ENCODE measurements at regions not wholly inside any gene's neighbourhood (a gene's known extent, or its start where the extent isn't known, plus 50 kb on each side); places are given as distances from the start of the nearest gene placed in this dataset.

GRCh38 chr5:29150840-29151239 is 2042.6 kb upstream of the CDH6 start:
- no peak overlapping the region for H3K27ac ChIP-seq (ENCODE audit: low read depth in 2 of 2, low read length in 2 of 2)
- no peak overlapping the region for H3K4me3 ChIP-seq (ENCODE audit: low read length in 3 of 3)
- intact Hi-C loops (cut with DNase I): no loop called here
- no peak for FAIRE-seq
- no peaks in the 10 kb centered on the region for H3K36me3 ChIP-seq (ENCODE audit: control insufficient read depth in 2 of 3, insufficient read depth in 3 of 3, low read length in 3 of 3)
- no peak for DNase-seq
- TF ChIP-seq CTCF (IDR thresholded peaks at IDR 0.05; ENCODE audit: borderline replicate concordance, extremely low read depth, insufficient read depth): no peak
- H3K9ac ChIP-seq (ENCODE audit: low read length in 3 of 3): no peak overlapping the region
- no peaks in the 10 kb centered on the region for H3K27me3 ChIP-seq (ENCODE audit: control insufficient read depth, insufficient read depth, low read length)
- H3K4me1 ChIP-seq (ENCODE audit: control insufficient read depth in 2 of 3, insufficient read depth in 2 of 3, low read depth in 1 of 3, low read length in 3 of 3): no peaks in the 10 kb centered on the region
- H3K9me3 ChIP-seq (ENCODE audit: control insufficient read depth in 2 of 3, insufficient read depth in 1 of 3, low read length in 3 of 3): no peaks in the 10 kb centered on the region

GRCh38 chr5:29148581-29148980 is 2044.9 kb upstream of the CDH6 start:
- no peak for TF ChIP-seq CTCF (IDR thresholded peaks at IDR 0.05; ENCODE audit: borderline replicate concordance, extremely low read depth, insufficient read depth)
- H3K27ac ChIP-seq (ENCODE audit: low read depth in 2 of 2, low read length in 2 of 2): no peak overlapping the region
- H3K4me1 ChIP-seq (ENCODE audit: control insufficient read depth in 2 of 3, insufficient read depth in 2 of 3, low read depth in 1 of 3, low read length in 3 of 3): no peaks in the 10 kb centered on the region
- DNase-seq: no peak
- no peak overlapping the region for H3K9ac ChIP-seq (ENCODE audit: low read length in 3 of 3)
- no peaks in the 10 kb centered on the region for H3K9me3 ChIP-seq (ENCODE audit: control insufficient read depth in 2 of 3, insufficient read depth in 1 of 3, low read length in 3 of 3)
- no peak overlapping the region for H3K4me3 ChIP-seq (ENCODE audit: low read length in 3 of 3)
- intact Hi-C loops (cut with DNase I): no loop called here
- FAIRE-seq: no peak
- H3K36me3 ChIP-seq (ENCODE audit: control insufficient read depth in 2 of 3, insufficient read depth in 3 of 3, low read length in 3 of 3): no peaks in the 10 kb centered on the region
- no peaks in the 10 kb centered on the region for H3K27me3 ChIP-seq (ENCODE audit: control insufficient read depth, insufficient read depth, low read length)

- FAIRE-seq: no peak
- H3K9ac ChIP-seq (ENCODE audit: low read length in 3 of 3): no peak overlapping the region
- H3K27ac ChIP-seq (ENCODE audit: low read depth in 2 of 2, low read length in 2 of 2): no peak overlapping the region
- H3K4me3 ChIP-seq (ENCODE audit: low read length in 3 of 3): no peak overlapping the region
- no peaks in the 10 kb centered on the region for H3K27me3 ChIP-seq (ENCODE audit: control insufficient read depth, insufficient read depth, low read length)
- no peaks in the 10 kb centered on the region for H3K9me3 ChIP-seq (ENCODE audit: control insufficient read depth in 2 of 3, insufficient read depth in 1 of 3, low read length in 3 of 3)
- no peak for DNase-seq
- no peak for TF ChIP-seq CTCF (IDR thresholded peaks at IDR 0.05; ENCODE audit: borderline replicate concordance, extremely low read depth, insufficient read depth)
- H3K4me1 ChIP-seq (ENCODE audit: control insufficient read depth in 2 of 3, insufficient read depth in 2 of 3, low read depth in 1 of 3, low read length in 3 of 3): no peaks in the 10 kb centered on the region
- H3K36me3 ChIP-seq (ENCODE audit: control insufficient read depth in 2 of 3, insufficient read depth in 3 of 3, low read length in 3 of 3): no peaks in the 10 kb centered on the region
- intact Hi-C loops (cut with DNase I): no loop called here
Observed at GRCh38 chr5:29148073-29148472, 2045.4 kb upstream of the CDH6 start.

DNA sequence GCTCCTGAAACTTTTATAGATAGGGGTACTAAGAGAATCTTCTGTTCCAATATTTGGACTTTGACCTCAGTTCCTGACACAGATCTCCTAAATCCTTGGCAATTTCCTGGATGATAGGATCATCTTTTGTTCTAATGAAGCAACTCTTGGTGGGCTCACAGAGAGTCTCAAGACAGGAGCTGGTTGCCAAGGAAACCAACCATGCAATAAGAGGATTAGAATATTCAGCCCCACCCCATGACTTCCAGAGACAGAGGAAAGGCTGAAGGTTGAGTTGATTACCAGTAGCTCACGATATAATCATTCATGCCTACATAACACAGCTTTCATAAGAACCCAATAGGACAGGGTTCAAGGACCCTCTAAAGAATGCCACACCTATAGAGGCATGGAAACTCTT is 2050.2 kb upstream of the CDH6 start:
- Histone ChIP-seq H3K27ac (ENCODE audit: low read depth in 2 of 2, low read length in 2 of 2) (no peak overlapping the region), H3K4me3 (ENCODE audit: low read length in 3 of 3) (no peak overlapping the region), H3K9ac (ENCODE audit: low read length in 3 of 3) (no peak overlapping the region), H3K4me1 (ENCODE audit: control insufficient read depth in 2 of 3, insufficient read depth in 2 of 3, low read depth in 1 of 3, low read length in 3 of 3) (no peaks in the 10 kb centered on the region), H3K9me3 (ENCODE audit: control insufficient read depth in 2 of 3, insufficient read depth in 1 of 3, low read length in 3 of 3) (no peaks in the 10 kb centered on the region), H3K27me3 (ENCODE audit: control insufficient read depth, insufficient read depth, low read length) (no peaks in the 10 kb centered on the region), H3K36me3 (ENCODE audit: control insufficient read depth in 2 of 3, insufficient read depth in 3 of 3, low read length in 3 of 3) (no peaks in the 10 kb centered on the region)
- no peak for TF ChIP-seq CTCF (IDR thresholded peaks at IDR 0.05; ENCODE audit: borderline replicate concordance, extremely low read depth, insufficient read depth)
- DNase-seq (no peak), FAIRE-seq (no peak)
- intact Hi-C loops (cut with DNase I): no loop called here
